Activated T-cell treated with anti-CD3 and anti-CD28 coated beads, Interleukin-2, amount 50 U/mL, for 48 hours (primary cell): ENCODE measurements at regions not wholly inside any gene's neighbourhood (a gene's known extent, or its start where the extent isn't known, plus 50 kb on each side); places are given as distances from the start of the nearest gene placed in this dataset.

Source experiments
- DNase-seq, 2 experiments: peaks; one replicate each; pipeline ENCODE4 v3.0.0-alpha.2; 2020

DNA sequence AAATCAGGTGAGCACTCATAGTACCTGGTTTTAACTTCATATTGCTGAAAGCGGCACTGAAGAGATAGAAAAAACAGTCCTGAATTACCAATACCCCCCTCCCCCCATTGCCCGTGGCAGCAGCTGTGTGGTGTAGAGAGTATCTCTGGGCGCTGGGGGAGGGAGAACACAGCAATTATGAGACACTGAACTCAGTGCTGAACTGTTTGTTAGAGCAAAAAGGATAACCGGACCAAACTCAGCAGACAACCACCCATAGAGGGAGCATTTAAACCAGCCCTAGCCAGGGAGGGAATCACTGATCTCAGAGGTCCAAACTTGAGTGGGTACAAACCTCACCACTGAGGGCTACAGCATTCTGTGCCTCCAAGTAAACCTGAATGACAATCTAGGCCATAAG is 457.4 kb upstream of the TEX13C start:
- no peak for DNase-seq

DNA sequence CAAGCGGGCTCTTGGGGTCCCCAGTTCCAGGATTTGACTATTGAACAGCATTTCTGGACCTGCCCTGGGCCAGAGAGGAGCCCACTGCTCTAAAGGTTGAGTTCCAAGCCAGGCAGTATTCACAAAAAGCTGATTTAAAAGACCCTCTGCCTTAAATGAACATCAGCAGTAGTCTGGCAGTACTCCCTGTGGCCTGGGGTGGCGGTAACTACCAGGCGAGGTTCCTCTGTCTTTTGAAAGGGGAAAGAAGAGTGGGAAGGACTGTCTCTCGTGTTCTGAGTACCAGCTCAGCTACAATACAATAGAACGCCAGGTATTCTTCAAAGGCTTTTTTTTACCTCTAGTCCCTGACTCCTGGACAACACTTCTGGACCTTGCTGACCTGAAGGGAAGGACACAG is 456.4 kb upstream of the TEX13C start:
- DNase-seq = no peak

DNA sequence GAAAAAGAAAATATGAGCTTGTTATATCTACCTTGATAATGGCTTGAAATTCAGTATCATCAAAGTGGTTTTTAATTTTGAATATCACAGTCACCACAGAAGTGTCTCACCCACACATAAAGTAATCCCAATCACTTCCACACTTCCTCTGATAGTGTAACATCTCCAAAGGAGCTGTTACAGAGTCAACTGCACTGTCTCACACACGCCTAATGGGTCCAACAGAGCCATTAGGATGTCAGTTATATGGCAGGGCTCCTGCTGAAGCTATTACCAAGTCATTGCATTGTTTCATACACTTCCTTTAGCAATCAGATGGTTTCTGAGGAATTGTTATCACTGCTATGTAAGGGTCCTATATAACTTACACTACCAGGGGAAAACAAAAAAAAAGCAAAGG is 432.1 kb upstream of the TEX13C start:
- no peak for DNase-seq

DNA sequence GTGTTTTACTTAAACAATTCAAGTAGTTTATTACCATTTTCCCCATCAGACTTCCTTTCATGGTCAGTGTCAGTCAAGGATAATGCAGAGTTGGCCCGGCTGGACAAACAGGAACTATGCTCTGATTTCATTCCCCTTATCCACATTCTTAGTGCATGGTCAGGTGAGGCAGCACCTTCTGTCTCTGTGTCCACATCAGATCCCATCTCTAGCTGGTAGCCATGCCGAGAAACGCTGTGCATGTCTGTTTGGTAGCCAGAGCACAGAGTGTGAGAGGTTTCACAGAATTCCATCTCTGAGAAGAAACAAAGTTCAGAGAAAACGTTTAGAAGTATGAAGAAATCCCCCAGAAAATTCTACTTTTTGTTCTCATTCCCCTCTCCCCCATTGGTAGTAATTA is 423.7 kb upstream of the TEX13C start:
- DNase-seq = no peak

DNA sequence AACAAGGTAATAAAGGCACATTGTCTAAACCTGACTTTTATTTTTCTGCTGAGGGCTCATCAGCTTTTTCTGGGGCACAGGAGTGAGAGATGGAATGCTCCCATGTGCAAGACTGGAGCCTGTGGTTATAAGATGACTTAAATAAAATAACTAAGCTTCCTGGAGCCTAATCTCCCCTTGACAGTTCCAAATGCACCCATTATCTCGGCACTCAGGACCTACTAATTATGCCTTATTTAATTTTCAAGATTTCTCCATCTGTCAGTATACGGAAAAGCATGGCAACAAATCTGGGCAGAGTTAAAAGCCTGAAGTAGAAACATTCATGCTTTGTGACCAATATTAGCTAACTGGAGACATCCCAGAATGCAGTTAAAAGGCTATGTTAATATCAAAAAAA is 416.7 kb upstream of the TEX13C start:
- no peak for DNase-seq

DNA sequence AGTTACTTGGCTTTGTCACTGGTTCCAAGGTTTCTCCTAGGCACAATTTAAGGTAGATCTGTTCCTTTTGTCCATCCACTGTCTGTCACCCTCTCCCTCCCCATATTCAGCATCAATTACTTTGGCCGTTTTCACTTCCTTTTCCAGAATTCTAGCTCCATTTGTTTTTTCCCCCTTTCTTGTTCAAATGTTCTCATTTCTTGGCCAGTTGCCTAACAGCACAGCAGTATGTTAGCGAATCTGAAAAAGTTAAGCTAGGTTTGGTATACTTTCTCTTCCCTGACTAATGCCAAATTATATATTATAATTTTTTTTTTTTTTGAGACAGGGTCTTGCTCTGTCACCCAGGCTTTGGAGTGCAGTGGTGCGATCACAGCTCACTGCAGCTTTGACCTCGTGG is 409.1 kb upstream of the TEX13C start:
- DNase-seq = no peak

DNA sequence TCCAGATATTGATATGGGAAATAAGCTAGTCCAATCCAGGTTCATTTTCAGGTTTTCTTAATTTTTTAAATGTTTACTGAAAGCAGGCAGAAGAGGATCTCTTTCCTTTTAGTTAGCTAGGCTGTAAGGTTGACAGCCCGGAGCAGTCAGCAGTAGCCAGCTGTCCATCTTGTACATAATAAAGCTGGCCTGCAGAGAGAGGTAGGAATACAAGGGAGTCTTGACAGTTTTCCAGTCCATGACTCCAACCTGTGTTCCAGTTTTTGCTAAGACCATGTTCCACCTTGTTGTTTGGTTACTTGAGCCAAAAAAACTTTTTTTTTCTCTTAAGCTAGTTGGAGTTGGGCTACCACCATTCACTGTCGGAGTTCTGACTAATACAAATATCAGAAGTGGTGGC is 402.7 kb upstream of the TEX13C start:
- DNase-seq = no peak

DNA sequence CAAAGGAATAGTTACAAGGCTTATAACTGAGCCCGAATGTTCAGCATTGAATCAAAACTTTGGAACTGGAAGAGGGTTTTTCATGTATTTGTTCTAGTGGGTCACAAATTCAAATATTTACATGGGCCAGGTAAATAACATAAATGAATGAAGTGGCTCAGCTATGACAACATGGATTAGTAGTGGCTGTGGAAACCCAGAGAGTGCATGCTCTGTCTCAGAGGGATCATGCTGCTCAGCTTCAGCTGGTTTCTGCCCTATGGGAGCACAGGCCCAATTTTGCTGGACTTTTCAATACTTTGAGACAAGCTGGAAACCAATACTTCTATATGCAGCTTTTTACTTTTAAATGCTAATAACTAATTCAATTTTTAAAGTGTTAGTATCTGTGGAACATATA is 394.0 kb upstream of the TEX13C start:
- no peak for DNase-seq

DNA sequence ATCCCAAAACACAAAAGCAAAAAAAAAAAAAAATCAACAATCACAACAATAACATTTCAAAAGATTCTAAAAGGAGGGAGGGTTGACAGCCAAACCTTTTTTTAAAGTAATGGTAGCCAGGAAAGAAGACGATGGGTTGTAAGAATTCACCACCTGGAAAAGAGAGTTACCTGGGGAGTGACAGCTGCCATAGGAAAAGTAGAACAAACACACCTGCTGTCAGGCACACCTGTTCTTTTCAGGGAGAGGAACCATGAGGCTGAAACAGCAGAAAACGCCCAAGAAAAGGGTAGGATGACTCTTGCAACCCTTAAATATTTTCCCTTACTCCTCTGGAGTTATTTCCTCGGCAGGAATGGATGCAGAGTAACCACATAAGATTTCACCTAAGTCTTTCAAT is 388.4 kb upstream of the TEX13C start:
- no peak for DNase-seq

DNA sequence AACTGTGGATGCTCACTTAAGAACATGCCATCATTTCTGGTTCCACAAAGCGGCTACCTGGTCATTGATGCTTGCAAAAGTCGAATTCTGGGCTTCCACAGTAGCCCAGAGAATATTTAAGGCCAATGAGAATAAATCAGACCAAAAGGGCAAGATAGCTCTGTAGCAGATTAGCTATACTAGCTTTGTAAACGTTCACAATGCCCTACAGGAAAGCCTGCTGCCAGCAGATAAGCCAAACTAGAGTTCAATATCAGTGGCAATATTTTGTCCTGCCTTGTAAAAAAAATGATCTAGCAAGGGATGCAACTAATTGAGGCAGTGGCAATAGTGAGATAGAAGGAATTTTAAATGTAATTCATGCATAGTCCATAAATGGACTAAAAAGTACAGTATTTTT is 387.7 kb upstream of the TEX13C start:
- DNase-seq = no peak

DNA sequence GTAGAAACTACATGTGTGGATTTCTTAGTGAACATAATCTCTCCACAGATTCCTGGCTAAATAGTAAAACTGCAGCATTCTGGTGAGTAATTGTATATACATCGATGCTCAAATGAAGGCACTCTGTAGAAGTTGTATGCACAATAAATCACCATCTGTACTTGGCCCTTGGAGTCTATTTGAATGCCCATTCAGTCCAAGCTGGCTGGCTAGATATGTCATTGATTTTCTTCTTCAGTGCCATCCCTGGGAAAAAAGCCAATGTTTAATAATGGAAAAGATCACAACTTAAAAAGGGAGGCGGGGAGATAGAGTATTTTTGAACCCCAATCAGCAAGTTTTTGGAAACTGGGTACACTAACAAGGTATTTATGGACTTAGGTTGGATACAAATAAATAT is 381.0 kb upstream of the TEX13C start:
- DNase-seq = no peak

DNA sequence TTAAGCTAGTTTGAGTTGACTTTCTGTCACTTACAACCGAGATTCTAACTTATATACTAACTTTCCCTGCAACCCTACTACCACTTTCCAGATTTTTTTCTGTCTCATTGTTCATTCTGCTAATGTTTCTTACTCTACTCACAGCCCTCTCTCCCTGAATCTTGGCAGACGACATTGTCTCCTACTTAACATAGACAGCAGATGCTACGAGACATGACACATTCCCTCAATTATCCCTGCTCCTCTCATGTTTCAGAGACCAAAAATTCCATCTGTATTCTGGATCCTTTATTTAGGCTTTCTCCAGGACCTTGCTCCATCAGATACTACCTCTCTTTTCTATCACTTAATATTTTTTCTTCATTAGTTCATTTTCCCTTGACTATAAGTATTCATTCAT is 379.1 kb upstream of the TEX13C start:
- DNase-seq = no peak

DNA sequence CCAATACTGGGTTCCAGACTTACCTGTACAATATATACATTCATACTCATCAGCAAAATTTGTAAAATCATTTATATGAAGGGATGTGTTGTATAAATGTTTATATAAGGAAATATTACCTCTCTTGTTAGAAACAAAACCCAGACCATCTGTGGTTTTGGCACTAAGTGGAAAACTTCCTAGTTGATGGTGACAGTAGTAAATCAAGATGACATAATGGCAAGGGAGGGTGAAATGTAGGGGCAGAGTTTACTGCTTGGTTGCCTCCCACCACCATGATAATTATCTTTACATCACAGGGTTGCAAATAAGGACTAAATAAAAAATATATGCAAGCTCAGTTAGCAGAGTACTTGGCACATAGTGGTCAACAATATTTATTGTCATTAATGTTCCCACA is 365.3 kb upstream of the TEX13C start:
- DNase-seq = no peak

DNA sequence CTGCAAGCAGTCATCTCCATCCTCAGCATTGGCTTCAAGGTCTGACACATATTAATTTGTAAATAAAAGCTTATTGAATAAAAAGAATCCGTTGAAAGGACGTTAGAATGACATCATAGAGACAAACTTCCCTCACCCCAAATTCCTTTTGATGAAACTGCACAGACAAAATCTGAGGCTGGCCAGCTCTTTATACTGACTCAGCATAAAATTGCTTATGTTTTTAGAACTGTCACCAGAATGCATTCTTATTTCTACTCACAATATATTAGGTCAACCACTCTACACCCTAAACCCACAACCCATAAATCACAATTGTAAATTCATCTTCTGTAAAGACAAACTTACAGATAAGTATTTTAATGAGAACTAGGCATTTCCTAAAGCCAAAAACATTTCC is 359.2 kb upstream of the TEX13C start:
- no peak for DNase-seq

DNA sequence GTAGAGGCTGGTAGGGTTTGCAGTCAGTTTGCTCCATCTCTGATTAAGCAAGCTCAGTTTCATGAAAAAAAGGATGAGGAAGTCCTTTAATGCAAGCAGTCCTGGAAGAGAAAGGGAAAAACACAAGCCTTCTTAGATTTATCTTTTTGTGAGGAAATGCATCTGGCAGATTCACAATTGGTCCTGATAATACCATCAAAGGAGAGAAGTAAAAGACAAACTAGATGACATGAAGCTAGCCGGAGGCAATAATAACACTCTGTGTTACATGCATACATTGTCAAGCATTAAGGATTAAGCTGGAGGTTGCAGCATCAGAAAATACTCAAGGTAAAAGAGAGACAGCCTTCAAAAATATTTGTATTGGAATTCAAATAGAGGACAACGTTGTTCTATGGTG is 356.0 kb upstream of the TEX13C start, which contains the start of gene TENM1:
Gene TENM1 (minus strand): TSS at position 101 of the 400 bp plus-strand sequence.
- no peak for DNase-seq

DNA sequence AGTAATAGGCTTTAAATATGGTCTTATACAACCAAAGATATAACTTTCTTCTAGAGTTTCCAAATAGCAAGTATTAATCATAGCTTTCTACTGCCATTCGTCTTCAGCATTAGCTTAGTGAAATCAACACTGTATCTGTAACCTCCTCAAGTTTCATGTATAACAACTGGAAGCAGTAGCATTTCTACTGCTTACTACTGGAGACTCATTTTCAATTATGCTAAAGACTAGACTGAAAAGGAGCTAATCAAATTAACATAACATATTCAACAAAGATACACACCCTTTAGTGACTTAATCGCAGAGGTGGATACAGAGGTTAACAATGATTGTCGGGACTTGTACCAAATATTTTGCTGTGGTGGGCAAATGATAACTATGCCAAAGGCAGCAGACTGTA is 344.2 kb upstream of the TEX13C start:
- DNase-seq = no peak

DNA sequence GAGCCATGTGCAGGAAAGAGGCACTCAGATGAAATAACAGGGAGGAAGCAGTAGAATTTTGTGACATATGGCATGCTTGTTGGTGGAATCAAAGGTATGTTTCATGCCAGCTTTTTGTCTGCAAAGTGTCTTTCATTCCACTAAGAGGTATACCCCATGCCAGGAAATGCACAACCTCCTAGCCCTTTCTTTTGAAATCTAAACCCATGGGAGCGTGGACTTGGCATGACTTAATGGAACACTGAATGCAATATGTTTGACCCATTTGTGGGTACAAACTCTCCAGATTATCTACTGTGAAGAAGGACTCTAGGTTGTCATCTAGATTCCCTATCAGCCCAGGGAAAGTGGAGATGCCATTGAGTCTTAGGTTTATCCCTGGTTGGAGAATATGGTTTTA is 338.3 kb upstream of the TEX13C start:
- DNase-seq = no peak

DNA sequence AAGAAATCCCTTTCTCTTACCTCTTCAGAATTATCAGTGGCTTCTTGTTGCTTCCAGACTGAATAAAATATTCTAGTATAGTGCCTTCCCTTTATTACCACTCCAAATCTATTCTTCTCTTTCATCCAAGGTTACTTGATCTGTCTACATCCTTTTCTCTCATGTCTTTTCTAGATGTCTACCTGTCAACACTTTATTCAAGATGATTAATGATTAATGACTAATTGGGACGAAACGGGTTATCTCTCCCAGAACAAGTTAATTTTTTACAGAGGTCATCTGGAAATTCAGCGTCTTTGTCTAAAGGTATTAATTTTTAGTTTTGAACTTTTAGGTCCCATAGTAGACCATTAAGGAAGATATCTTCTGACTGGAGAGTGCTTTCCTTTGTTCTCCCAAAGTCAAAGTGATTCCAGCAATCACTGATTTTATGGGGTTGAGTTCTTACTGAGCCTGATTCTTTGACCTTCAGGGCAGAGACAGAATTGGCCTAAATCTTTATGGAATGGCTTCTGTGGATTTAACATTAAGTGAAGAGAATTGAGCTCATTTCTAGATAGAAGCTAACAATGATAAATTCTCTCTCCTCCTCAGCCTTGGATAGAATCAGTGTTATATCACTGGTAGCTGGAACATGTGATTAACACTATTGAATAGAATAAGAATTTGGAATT is 335.4 kb upstream of the TEX13C start:
- no peak for DNase-seq

DNA sequence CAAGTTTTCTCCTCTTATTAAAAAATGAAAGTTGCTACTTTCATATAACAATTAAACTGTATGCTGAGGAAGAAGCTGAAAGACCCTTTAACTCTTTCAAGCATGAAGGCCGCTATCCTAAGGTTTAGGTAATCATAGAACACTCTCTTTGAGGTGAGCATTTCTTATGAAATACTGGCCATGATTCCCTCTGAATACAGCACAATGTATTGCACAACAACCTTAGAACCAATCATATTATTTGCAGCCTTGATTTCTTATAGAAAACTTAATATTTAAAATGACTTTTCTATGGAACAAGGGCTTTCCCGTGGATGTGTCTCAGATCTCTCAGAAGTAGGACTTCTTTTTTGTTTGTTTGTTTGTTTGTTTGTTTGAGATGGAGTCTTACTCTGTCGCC is 333.4 kb upstream of the TEX13C start:
- no peak for DNase-seq

DNA sequence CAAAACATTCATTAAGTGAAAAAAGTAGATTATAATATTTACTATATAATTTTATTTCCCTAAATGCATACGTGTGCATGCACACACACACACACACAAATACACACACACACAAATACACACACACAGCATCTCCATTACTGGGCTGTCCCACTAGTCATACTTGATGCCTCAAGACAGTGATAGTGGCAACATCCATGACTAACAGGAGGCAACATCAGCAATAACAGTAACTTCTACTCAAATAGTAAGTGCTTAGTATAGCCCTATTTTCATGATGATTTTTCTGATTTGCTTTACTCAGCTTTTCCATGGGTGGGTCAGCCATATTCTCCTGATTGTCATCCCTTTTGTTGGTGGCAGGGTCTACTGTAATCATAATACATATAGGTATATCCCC is 325.9 kb upstream of the TEX13C start:
- no peak for DNase-seq

DNA sequence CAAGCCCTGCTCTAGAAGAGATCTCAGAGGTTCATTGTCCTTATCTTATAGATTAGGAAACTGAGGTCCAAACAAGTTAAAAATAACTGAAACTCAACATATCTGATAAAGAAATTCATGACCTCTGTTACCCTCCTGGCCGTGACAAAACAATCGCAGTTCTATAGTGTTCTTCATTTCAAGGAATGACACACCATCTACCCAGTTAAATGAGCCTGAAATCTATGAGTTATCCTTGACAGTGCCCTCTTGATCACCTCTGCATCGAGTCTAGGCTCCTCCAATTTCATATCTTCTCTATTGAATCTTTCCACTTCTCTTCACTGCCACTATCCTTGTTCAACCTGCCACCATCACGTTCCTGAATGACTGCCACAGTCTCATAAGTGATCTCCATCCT is 325.3 kb upstream of the TEX13C start:
- DNase-seq = no peak

DNA sequence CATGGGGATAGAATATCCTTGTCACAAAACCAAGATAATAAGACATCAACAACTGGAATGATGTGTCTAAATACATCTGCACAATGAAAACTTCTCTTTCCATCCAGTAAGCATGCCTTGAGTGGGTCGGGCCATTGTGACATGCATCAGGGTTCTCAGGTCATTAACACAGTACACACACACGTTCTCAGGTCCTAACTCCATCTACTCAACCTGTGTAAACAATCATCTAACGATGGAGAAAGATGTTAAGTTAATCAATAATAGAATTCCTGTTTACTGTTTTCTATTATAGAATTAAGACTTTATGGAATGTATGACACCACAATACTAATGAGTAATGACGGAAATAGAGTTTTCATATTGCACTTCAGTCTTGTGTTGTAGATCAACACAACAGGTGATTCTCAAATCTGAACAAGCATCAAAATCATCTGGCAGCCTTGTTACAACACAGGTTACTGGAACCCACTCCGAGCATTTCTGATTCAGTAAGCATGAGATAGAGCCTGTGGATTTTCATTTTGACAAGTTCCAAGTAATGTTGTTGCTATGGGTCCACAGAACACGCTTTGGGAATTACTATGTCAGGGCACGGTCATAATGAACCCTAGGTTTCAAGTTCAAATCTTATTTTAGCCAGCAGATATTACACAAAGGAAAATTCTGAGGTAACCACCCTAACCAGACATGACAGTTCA is 315.8 kb upstream of the TEX13C start:
- no peak for DNase-seq

DNA sequence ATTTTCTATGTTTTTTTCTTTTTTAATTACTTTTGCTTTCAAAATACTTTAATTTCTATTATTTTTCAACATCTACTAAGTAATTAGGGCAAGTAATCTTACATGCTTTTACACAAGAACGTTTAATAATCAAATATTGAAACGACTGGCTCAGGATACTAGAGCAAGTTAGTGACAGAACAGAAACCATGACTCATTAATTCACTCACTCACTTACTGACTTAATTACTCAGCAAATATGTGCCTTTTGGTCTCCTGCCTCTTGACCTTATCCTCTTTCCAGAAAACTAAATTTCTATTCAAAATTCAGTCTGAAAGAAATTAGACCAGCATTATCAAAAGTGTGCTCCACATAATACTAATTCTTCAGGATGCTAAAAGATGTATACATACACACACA is 314.9 kb upstream of the TEX13C start:
- no peak for DNase-seq

DNA sequence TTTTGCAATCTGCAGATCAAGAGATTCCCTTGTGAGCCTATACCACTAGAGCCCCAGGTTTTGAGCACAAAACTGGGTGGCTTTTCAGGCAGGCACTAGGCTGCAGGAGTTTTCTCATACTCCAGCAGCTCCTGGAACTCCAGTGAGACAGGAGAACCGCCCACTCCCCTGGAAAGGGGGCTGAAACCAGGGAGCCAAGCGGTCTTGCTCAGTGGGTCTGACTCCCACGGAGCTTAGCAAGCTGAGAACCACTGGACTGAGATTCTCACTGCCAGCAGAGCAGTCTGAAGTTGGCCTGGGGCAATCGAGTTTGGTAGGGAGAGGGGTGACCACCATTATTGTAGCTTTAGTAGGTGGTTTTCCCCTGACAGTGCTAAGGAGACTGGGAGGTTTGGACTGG is 313.8 kb upstream of the TEX13C start:
- DNase-seq = no peak

DNA sequence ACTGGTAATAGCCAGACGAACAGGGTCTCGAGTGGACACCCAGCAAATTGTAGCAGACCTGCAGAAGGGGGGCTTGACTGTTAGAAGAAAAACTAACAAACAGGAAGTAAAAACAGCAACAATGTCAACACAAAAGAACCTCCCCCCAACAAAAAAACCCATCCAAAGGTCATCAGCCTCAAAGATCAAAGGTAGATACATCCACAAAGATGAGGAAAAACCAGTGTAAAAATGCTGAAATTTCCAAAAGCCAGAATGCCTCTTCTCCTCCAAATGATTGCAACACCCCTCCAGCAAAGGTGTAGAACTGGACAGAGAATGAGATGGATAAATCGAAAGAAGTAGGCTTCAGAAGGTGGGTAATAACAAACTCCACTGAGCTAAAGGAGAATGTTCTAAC is 313.0 kb upstream of the TEX13C start:
- DNase-seq = no peak
